K562 (cell line): ENCODE measurements at regions not wholly inside any gene's neighbourhood (a gene's known extent, or its start where the extent isn't known, plus 50 kb on each side); places are given as distances from the start of the nearest gene placed in this dataset. TPM values are rescaled to one million over a fixed set of nuclear protein-coding genes. Genes with fewer than 3 reads are reported as not detected.

Source experiments
- small RNA-seq: library from RNA; depleted of rRNA; stranded (forward); fragments of <200 nt; gene quantifications from one replicate; pipeline ENCODE3, GENCODE V24; 2014
- TF ChIP-seq, protein P1 (sequence below): fragments of 450-650 bp; IDR thresholded peaks from 2 replicates; pipeline ENCODE4 v1.6.1; 2017; ENCODE audit warnings: antibody characterized with exemption

DNA sequence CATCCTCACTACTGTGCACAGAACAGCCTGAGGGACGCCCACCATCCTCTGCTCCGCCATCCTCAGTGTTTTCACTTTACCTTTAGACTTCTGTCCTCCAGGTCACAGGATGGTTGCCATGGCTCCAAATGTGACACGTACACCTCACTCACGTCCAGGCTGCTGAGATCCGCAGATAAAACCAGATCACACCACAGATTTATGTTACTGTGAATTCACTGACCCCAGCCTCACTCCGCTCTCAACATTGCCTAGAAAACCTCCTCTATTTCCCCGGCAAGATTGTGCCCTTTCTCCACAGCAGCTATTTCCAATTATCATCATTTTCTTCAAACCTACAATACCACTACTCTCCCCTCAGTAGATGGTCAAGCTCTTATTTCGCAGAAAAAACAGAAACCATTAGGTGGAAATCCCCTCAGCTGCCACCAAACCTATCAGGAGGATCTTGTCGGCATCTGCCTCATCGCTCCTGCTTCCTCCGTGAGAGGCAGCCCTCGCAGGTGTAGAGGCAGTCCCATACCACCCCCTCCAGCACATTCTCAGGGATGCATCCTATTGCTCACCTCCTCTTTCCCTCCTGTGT, 49.8 kb upstream of the SLC1A4 start (continued):
- TF ChIP-seq, protein P1, sequence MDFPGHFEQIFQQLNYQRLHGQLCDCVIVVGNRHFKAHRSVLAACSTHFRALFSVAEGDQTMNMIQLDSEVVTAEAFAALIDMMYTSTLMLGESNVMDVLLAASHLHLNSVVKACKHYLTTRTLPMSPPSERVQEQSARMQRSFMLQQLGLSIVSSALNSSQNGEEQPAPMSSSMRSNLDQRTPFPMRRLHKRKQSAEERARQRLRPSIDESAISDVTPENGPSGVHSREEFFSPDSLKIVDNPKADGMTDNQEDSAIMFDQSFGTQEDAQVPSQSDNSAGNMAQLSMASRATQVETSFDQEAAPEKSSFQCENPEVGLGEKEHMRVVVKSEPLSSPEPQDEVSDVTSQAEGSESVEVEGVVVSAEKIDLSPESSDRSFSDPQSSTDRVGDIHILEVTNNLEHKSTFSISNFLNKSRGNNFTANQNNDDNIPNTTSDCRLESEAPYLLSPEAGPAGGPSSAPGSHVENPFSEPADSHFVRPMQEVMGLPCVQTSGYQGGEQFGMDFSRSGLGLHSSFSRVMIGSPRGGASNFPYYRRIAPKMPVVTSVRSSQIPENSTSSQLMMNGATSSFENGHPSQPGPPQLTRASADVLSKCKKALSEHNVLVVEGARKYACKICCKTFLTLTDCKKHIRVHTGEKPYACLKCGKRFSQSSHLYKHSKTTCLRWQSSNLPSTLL: no peak

Small RNA genes lying in the stretch of these regions (small RNA-seq; reads per million reads assigned to genes)
- gene RF00019: not detected
- not detected for gene RN7SL211P
- gene RN7SL341P: not detected
